ENCODE measurements at regions not wholly inside any gene's neighbourhood (a gene's known extent, or its start where the extent isn't known, plus 50 kb on each side); places are given as distances from the start of the nearest gene placed in this dataset.

GRCh38 chr7:41333511-41333910 lies 369.4 kb downstream of the INHBA start:
- TF ChIP-seq CTCF (IDR thresholded peaks at IDR 0.05; ENCODE audit: insufficient read depth, low read length, poor library complexity, severe bottlenecking) (no peak), EZH2phosphoT487 (conservative IDR thresholded peaks at IDR 0.05; ENCODE audit: low read length) (no peak)

Data from SU-DHL-6 (cell line).